Calu3 (cell line): ENCODE measurements at regions not wholly inside any gene's neighbourhood (a gene's known extent, or its start where the extent isn't known, plus 50 kb on each side); places are given as distances from the start of the nearest gene placed in this dataset.

Source experiments
- BruUV-seq: library from RNA; stranded (reverse); fragments of 400-500 nt; replicated peaks from 2 replicates; lab custom pipeline; 2021; lab: Mats Ljungman, UMichigan
- CTCF ChIA-PET: fragments of 300-600 bp; sonication (Branson Sonifier 250); formaldehyde crosslinking; loops from one replicate; lab custom pipeline; 2022; ENCODE audit warnings: antibody characterized with exemption; lab: Charles Lee
- DNase-seq: peaks from one replicate; pipeline ENCODE4 v3.0.0; 2022
- H3K27ac Mint-ChIP-seq: one replicate; pipeline ENCODE4 v1.8.0; 2022; ENCODE audit warnings: mixed read lengths; ENCODE audit not compliant: unreplicated experiment
- H3K27me3 Mint-ChIP-seq: one replicate; pipeline ENCODE4 v1.8.0; 2022; ENCODE audit warnings: mixed read lengths; ENCODE audit not compliant: unreplicated experiment
- H3K36me3 Mint-ChIP-seq: one replicate; pipeline ENCODE4 v1.8.0; 2022; ENCODE audit warnings: mild to moderate bottlenecking, moderate library complexity, mixed read lengths; ENCODE audit not compliant: insufficient read depth, unreplicated experiment
- H3K4me1 Mint-ChIP-seq: one replicate; pipeline ENCODE4 v1.8.0; 2022; ENCODE audit warnings: mild to moderate bottlenecking, low read depth, mixed read lengths; ENCODE audit not compliant: unreplicated experiment
- H3K4me3 Mint-ChIP-seq: one replicate; pipeline ENCODE4 v1.8.0; 2022; ENCODE audit warnings: mild to moderate bottlenecking, low read depth, moderate library complexity, mixed read lengths; ENCODE audit not compliant: unreplicated experiment
- H3K9me3 Mint-ChIP-seq: one replicate; pipeline ENCODE4 v1.8.0; 2022; ENCODE audit warnings: low read depth, mixed read lengths; ENCODE audit not compliant: unreplicated experiment
- CTCF ChIP-seq: fragments of 200-600 bp; IDR thresholded peaks from one replicate; pipeline ENCODE4 v1.8.0; 2022; ENCODE audit warnings: antibody characterized with exemption; ENCODE audit not compliant: unreplicated experiment
- intact Hi-C: fragments of 100-400 bp; cut with micrococcal nuclease; formaldehyde crosslinking; loops from one replicate; pipeline ENCODE4 v1.10.0; 2022; ENCODE audit not compliant: unreplicated experiment

DNA sequence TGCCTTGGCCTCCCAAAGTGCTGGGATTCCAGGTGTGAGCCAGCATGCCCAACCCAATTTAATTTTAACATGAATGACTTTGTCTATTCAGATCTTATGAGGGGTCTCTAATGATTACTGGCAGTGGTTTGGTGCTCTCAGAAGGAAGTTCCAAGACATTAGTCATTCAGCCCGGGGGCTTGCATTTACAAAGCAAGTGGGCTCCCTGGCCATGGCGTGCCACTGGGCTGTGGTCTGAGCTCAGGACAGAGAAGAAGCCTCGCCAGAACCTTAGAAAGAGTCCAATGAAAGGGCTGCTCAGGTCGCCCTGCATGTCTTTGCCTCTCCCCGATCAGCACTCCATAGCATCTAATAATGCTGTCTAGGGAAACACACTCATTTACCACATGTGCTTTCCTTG, 182.6 kb upstream of the CHAC2 start:
- no TSS peak for BruUV-seq
- Mint-ChIP-seq H3K27me3 (no peaks in the 10 kb centered on the region), H3K4me1 (no peaks in the 10 kb centered on the region), H3K4me3 (no peak overlapping the region), H3K36me3 (no peaks in the 10 kb centered on the region), H3K27ac (no peak overlapping the region), H3K9me3 (no peaks in the 10 kb centered on the region)
- CTCF ChIA-PET: interaction anchor here (0.7 kb wide), 1 partner anchor 24 kb away, joined by 3 read pairs; no protein-coding TSS in a partner anchor
- no peak for DNase-seq
- intact Hi-C loops: no loop called here
- TF ChIP-seq CTCF: no peak

DNA sequence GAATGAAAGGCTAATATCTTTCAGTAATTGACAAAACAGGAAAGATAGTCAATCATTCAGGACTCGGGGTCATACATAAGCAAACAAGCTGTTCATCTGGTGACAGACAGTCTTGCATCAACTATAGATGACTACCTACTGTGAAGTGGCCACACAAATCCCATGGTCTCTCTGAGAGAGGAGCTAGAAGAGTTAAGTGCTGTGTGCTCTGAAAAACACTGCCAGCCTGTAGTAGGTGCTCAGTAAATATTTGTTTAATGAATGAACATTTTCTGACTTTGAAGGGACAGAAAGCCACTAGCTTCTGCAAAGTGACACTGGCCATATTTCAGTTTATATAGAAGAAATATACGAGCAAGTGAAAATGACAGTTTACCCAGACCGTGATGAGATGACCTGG, 184.0 kb upstream of the CHAC2 start:
- Mint-ChIP-seq H3K4me1 (no peaks in the 10 kb centered on the region), H3K27me3 (no peaks in the 10 kb centered on the region), H3K27ac (no peak overlapping the region), H3K4me3 (no peak overlapping the region), H3K36me3 (no peaks in the 10 kb centered on the region), H3K9me3 (no peaks in the 10 kb centered on the region)
- TF ChIP-seq CTCF: no peak
- intact Hi-C loops: no loop called here
- CTCF ChIA-PET: no interaction called here
- DNase-seq: no peak
- BruUV-seq: no TSS peak

- DNase-seq: no peak
- no TSS peak for BruUV-seq
- Mint-ChIP-seq H3K4me1 (no peaks in the 10 kb centered on the region), H3K9me3 (no peaks in the 10 kb centered on the region), H3K27ac (no peak overlapping the region), H3K4me3 (no peak overlapping the region), H3K27me3 (no peaks in the 10 kb centered on the region), H3K36me3 (no peaks in the 10 kb centered on the region)
- no peak for TF ChIP-seq CTCF
- CTCF ChIA-PET: no interaction called here
- intact Hi-C loops: no loop called here
These were observed 185.0 kb upstream of the CHAC2 start for GRCh38 chr2:53582556-53582955.

GRCh38 chr2:53576166-53576565, 191.4 kb upstream of the CHAC2 start:
- Mint-ChIP-seq H3K4me1 (no peaks in the 10 kb centered on the region), H3K4me3 (no peak overlapping the region), H3K27ac (no peak overlapping the region), H3K27me3 (no peaks in the 10 kb centered on the region), H3K36me3 (no peaks in the 10 kb centered on the region), H3K9me3 (no peaks in the 10 kb centered on the region)
- TF ChIP-seq CTCF: no peak
- BruUV-seq: no TSS peak
- intact Hi-C loops: no loop called here
- no peak for DNase-seq
- CTCF ChIA-PET: no interaction called here

DNA sequence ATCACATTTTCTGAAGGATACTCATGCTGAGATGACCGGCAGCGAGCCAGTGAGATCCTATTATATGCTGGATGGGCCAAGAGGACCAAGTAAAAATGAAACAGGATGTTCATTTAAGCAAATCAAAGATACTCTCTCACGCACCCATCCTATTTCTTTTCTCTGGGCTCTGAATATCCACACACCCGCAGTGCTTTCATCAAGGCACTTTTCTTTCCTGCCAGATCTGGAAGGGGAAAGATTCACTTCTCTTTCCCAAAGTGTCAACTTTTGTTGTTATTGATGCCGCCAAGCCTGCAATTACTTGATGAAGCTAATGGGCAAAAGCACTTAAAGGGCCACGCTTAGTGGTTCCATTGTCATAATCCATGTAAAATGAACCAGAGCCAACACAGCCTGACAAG, 191.9 kb upstream of the CHAC2 start:
- intact Hi-C loops: no loop called here
- BruUV-seq: no TSS peak
- H3K27me3 Mint-ChIP-seq: no peaks in the 10 kb centered on the region
- no peaks in the 10 kb centered on the region for H3K4me1 Mint-ChIP-seq
- no peak for TF ChIP-seq CTCF
- no peaks in the 10 kb centered on the region for H3K9me3 Mint-ChIP-seq
- CTCF ChIA-PET: no interaction called here
- H3K4me3 Mint-ChIP-seq: no peak overlapping the region
- H3K36me3 Mint-ChIP-seq: no peaks in the 10 kb centered on the region
- DNase-seq: no peak
- no peak overlapping the region for H3K27ac Mint-ChIP-seq
